Neural progenitor cell (in vitro differentiated cells): ENCODE measurements at regions not wholly inside any gene's neighbourhood (a gene's known extent, or its start where the extent isn't known, plus 50 kb on each side); places are given as distances from the start of the nearest gene placed in this dataset.
"Not testable (repeated sequence)": the region's sequence is repeated elsewhere in the genome, so short reads cannot be mapped to it uniquely, and the experiment has no call there.

Source experiments
- DNase-seq: peaks from one replicate; pipeline ENCODE4 v3.0.0-alpha.2; 2016; ENCODE audit warnings: low spot score
- H2AFZ ChIP-seq: fragments of 200-600 bp; sonication (generic); replicated peaks from 2 replicates; pipeline ENCODE4 v1.6.1; 2016; ENCODE audit warnings: antibody characterized with exemption
- H3F3A ChIP-seq: fragments of 200-600 bp; sonication (generic); 2 replicates; pipeline ENCODE4 v1.6.1; 2016; ENCODE audit warnings: antibody characterized with exemption, low read depth
- H3K27ac ChIP-seq: fragments of 200-600 bp; sonication (generic); 2 replicates; pipeline ENCODE4 v1.5.1; 2016; ENCODE audit warnings: mild to moderate bottlenecking
- H3K27me3 ChIP-seq: fragments of 200-600 bp; sonication (generic); 2 replicates; pipeline ENCODE4 v1.6.1; 2016; ENCODE audit warnings: mild to moderate bottlenecking, moderate library complexity
- H3K36me3 ChIP-seq: fragments of 200-600 bp; sonication (generic); 2 replicates; pipeline ENCODE4 v1.5.1; 2016
- H3K4me1 ChIP-seq: fragments of 200-600 bp; sonication (generic); 2 replicates; pipeline ENCODE4 v1.6.1; 2016; ENCODE audit warnings: mixed run types
- H3K4me2 ChIP-seq: fragments of 200-600 bp; sonication (generic); 2 replicates; pipeline ENCODE4 v1.6.1; 2016
- H3K4me3 ChIP-seq: fragments of 200-600 bp; sonication (generic); 2 replicates; pipeline ENCODE4 v1.5.1; 2016
- H3K79me2 ChIP-seq: fragments of 200-600 bp; sonication (generic); 2 replicates; pipeline ENCODE4 v1.6.1; 2016; ENCODE audit warnings: low read depth
- H3K9ac ChIP-seq: fragments of 200-600 bp; sonication (generic); 2 replicates; pipeline ENCODE4 v1.6.1; 2016
- H3K9me3 ChIP-seq: fragments of 200-600 bp; sonication (generic); 2 replicates; pipeline ENCODE4 v1.5.1; 2016; ENCODE audit warnings: low read depth
- H4K20me1 ChIP-seq: fragments of 200-600 bp; sonication (generic); 2 replicates; pipeline ENCODE4 v1.6.1; 2016; ENCODE audit warnings: low read depth
- H3K27ac Mint-ChIP-seq: 3 replicates; pipeline ENCODE4 v1.8.0; 2021; ENCODE audit warnings: mixed read lengths
- H3K27me3 Mint-ChIP-seq: 2 replicates; pipeline ENCODE4 v1.8.0; 2022; ENCODE audit warnings: low read depth, mild to moderate bottlenecking, inconsistent platforms, moderate library complexity, mixed read lengths; ENCODE audit not compliant: insufficient read depth
- H3K36me3 Mint-ChIP-seq: 3 replicates; pipeline ENCODE4 v1.8.0; 2021; ENCODE audit warnings: mixed read lengths
- H3K4me1 Mint-ChIP-seq: 3 replicates; pipeline ENCODE4 v1.8.0; 2021; ENCODE audit warnings: mixed read lengths
- H3K4me3 Mint-ChIP-seq: 3 replicates; pipeline ENCODE4 v1.8.0; 2021; ENCODE audit warnings: mild to moderate bottlenecking, moderate library complexity, mixed read lengths
- H3K9me3 Mint-ChIP-seq: 3 replicates; pipeline ENCODE4 v1.8.0; 2020; ENCODE audit warnings: mixed read lengths
- EZH2 ChIP-seq: fragments of 200-600 bp; sonication (generic); IDR thresholded peaks from 2 replicates; pipeline ENCODE4 v1.6.1; 2017; ENCODE audit warnings: antibody characterized with exemption, mild to moderate bottlenecking, moderate library complexity
- EZH2phosphoT487 ChIP-seq: fragments of 200-600 bp; sonication (generic); IDR thresholded peaks from 2 replicates; pipeline ENCODE4 v1.6.1; 2017; ENCODE audit warnings: antibody characterized with exemption
- TF ChIP-seq, protein P1 (sequence below): fragments of 200-600 bp; sonication (generic); IDR thresholded peaks from 2 replicates; pipeline ENCODE4 v1.5.1; 2017; ENCODE audit warnings: antibody characterized with exemption, mild to moderate bottlenecking

DNA sequence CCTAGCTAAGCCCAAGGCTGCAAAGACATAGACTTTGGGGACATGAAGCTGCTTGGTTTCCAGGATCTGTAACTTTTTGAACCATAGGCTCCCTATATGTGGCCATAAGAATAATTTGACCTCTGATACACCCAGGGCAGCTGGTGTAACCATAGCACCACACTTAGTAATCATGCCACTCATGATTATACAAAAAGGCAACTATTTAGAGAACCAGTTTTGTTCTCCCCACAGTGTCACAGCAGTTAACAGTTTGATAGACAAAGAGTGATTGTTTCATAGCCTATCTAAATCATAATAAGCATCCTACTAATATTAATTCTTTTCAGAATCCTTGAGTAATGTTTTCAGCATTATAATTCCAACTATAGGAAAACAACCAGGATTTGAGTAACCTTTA lies 334.9 kb downstream of the NEK10 start:
- Histone ChIP-seq H3F3A (no peaks in the 10 kb centered on the region), H3K36me3 (no peaks in the 10 kb centered on the region), H3K4me1 (peaks cover 4% of the 10 kb centered on the region), H3K27ac (no peak overlapping the region), H3K27me3 (no peaks in the 10 kb centered on the region), H3K9me3 (no peaks in the 10 kb centered on the region), H3K4me3 (no peak overlapping the region), H4K20me1 (no peaks in the 10 kb centered on the region), H3K79me2 (no peaks in the 10 kb centered on the region), H3K4me2 (no peak overlapping the region), H2AFZ (no peak overlapping the region), H3K9ac (no peak overlapping the region)
- H3K9me3 Mint-ChIP-seq, result peaks cover 6% of the 10 kb centered on the region
- H3K4me1 Mint-ChIP-seq, result peaks cover 18% of the 10 kb centered on the region
- peaks cover 2% of the 10 kb centered on the region for H3K27me3 Mint-ChIP-seq
- H3K4me3 Mint-ChIP-seq, result no peak overlapping the region
- H3K36me3 Mint-ChIP-seq, result no peaks in the 10 kb centered on the region
- no peak for TF ChIP-seq EZH2phosphoT487
- TF ChIP-seq, protein P1, sequence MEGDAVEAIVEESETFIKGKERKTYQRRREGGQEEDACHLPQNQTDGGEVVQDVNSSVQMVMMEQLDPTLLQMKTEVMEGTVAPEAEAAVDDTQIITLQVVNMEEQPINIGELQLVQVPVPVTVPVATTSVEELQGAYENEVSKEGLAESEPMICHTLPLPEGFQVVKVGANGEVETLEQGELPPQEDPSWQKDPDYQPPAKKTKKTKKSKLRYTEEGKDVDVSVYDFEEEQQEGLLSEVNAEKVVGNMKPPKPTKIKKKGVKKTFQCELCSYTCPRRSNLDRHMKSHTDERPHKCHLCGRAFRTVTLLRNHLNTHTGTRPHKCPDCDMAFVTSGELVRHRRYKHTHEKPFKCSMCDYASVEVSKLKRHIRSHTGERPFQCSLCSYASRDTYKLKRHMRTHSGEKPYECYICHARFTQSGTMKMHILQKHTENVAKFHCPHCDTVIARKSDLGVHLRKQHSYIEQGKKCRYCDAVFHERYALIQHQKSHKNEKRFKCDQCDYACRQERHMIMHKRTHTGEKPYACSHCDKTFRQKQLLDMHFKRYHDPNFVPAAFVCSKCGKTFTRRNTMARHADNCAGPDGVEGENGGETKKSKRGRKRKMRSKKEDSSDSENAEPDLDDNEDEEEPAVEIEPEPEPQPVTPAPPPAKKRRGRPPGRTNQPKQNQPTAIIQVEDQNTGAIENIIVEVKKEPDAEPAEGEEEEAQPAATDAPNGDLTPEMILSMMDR, result no peak
- TF ChIP-seq EZH2, result no peak
- H3K27ac Mint-ChIP-seq, result no peak overlapping the region
- DNase-seq, result no peak

DNA sequence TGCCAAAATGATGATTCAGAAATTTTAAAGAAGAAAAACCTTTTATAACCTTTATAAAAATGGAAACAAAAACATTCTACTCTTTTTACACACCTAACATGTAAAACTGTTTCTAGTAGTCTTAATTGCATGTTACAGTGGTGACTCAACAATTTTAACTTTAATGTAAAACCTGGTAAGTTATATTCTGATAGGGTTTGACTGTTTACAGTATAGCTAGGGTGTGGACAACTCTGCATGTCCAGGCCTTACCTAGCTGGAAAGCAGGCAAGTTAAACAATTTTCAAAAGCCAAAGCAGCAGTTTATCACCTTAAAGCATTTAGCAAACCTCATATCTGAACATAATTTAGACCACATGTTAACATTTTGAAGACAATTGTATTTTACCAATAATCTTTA lies 328.5 kb downstream of the NEK10 start:
- Mint-ChIP-seq H3K9me3 (peaks cover 5% of the 10 kb centered on the region), H3K36me3 (no peaks in the 10 kb centered on the region), H3K27me3 (no peaks in the 10 kb centered on the region), H3K4me1 (peaks cover 13% of the 10 kb centered on the region), H3K4me3 (no peak overlapping the region), H3K27ac (no peak overlapping the region)
- no peak overlapping the region for H2AFZ ChIP-seq
- H3K4me3 ChIP-seq, result no peak overlapping the region
- no peak overlapping the region for H3K27ac ChIP-seq
- no peak overlapping the region for H3K4me2 ChIP-seq
- no peaks in the 10 kb centered on the region for H3K79me2 ChIP-seq
- no peaks in the 10 kb centered on the region for H3K27me3 ChIP-seq
- peaks cover 9% of the 10 kb centered on the region for H3F3A ChIP-seq
- no peak for TF ChIP-seq EZH2phosphoT487
- TF ChIP-seq, protein P1, result no peak
- TF ChIP-seq EZH2, result no peak
- no peaks in the 10 kb centered on the region for H3K36me3 ChIP-seq
- no peaks in the 10 kb centered on the region for H3K9me3 ChIP-seq
- no peaks in the 10 kb centered on the region for H4K20me1 ChIP-seq
- peaks cover 10% of the 10 kb centered on the region for H3K4me1 ChIP-seq
- H3K9ac ChIP-seq, result no peak overlapping the region
- DNase-seq, result no peak

DNA sequence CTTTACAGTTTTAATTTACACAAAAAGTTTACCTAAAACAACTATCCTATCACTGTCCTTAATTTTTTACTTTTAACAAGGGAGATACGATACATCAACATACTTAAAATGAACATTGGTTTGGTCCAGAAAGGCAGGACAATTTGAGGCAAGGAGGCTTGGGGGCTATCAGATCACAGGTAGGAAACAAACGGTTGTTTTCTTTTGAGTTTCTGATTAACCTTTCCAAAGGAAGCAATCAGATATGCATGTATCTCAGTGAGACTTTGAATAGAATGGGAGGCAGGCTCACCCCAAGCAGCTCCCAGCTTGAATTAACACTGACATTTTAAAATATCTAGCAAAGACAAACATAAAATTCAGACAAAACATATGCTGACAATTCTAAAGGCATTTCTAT lies 326.6 kb downstream of the NEK10 start:
- H3F3A ChIP-seq, H3K27ac ChIP-seq, H3K27ac Mint-ChIP-seq, H2AFZ ChIP-seq, H3K36me3 Mint-ChIP-seq, H3K36me3 ChIP-seq, H3K9me3 ChIP-seq, H3K27me3 ChIP-seq, H3K9ac ChIP-seq, H3K79me2 ChIP-seq, H3K4me2 ChIP-seq, H3K4me3 ChIP-seq, H3K9me3 Mint-ChIP-seq, H4K20me1 ChIP-seq, H3K27me3 Mint-ChIP-seq, DNase-seq, H3K4me3 Mint-ChIP-seq: not testable (repeated sequence)
- peaks cover 10% of the 10 kb centered on the region for H3K4me1 ChIP-seq
- H3K4me1 Mint-ChIP-seq, result peaks cover 13% of the 10 kb centered on the region

DNA sequence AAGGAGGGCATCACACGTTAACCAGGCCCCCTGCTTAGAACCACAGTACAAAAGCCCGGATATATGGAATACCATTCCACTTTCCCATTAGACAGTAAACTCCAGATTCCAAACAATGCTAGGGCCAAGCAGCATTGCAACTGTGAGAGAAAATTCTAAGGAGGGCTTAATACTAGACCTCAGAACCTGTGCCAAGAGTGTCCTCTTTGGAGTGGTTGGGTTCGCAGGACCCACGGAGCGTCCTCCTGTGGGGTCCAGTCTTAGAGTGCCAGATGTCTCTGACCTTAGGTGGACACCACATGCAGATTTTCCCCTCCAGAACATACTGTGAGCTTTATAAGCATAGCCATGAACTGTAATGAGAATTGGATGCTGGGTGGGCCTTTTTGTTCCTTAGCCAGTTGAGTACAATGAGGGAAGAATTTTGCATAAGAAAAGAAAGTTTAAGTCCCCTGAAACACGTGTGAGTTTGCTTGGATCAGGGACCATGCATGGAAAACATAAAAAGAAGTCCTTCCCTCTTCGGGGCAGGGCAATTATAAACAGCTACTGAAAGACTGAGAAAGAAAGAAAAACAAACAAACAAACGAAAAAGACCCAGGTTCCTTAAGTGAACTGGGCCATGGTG lies 325.7 kb downstream of the NEK10 start:
- H3K4me1 Mint-ChIP-seq, result peaks cover 13% of the 10 kb centered on the region

More for the DNA sequence above, 325.7 kb downstream of the NEK10 start:
- no peaks in the 10 kb centered on the region for H4K20me1 ChIP-seq
- no peak overlapping the region for H3K27ac ChIP-seq
- Mint-ChIP-seq H3K9me3 (peaks cover 5% of the 10 kb centered on the region), H3K4me3 (no peak overlapping the region), H3K27ac (no peak overlapping the region), H3K36me3 (no peaks in the 10 kb centered on the region), H3K27me3 (no peaks in the 10 kb centered on the region)
- TF ChIP-seq, protein P1, result no peak
- TF ChIP-seq EZH2phosphoT487 (no peak), EZH2 (no peak)
- H3K4me2 ChIP-seq, result no peak overlapping the region
- DNase-seq, result peak; percentile 10
- H3K79me2 ChIP-seq, result no peaks in the 10 kb centered on the region
- H2AFZ ChIP-seq, result peak overlapping the region; percentile 72
- no peaks in the 10 kb centered on the region for H3K9me3 ChIP-seq
- no peaks in the 10 kb centered on the region for H3K27me3 ChIP-seq
- peaks cover 10% of the 10 kb centered on the region for H3K4me1 ChIP-seq
- no peak overlapping the region for H3K4me3 ChIP-seq
- H3K9ac ChIP-seq, result no peak overlapping the region
- no peaks in the 10 kb centered on the region for H3K36me3 ChIP-seq
- peaks cover 9% of the 10 kb centered on the region for H3F3A ChIP-seq
